ENCODE measurements at regions not wholly inside any gene's neighbourhood (a gene's known extent, or its start where the extent isn't known, plus 50 kb on each side); places are given as distances from the start of the nearest gene placed in this dataset.

DNA sequence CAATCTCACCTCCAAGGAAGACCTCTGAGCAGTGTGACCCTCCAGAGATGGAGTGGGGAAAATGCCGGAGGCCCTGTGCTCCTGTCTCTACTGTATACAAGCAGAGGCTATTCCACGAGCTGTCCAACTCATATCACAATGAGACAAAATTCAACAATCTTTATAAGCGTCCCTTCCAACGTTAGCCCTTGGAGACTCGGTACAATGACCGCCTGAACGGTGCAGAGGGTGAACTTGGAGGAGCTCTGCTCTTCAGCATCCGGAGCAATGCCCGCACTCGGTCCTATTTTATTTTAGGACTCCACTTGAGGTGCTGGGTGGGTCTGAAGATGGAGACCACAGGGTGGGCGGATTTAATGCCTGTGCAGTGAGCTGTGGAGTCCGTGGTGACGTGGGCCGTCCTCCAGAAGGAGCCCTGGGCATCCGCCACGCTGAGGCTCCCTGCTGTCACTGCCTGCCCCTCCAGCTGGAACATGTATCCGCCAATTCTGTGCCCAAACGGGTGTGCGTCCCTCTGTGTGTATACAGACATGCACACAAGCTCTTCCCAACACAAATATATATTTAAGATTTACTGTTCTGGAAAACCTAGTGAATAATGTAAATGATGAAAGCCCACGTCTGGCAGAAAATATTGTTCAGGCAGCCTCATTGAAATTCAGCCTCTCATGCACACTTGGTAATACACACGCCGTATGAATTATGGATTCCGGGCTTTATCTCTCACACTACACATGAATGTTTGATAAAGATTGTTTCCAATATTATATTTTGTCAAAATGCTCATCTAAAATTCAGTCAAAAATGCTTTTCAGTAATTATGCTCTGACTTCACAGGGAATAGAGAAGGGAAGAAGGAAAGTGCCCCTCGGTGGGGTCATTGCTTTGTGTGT, 239.9 kb upstream of the ZMIZ1 start:
- TF ChIP-seq, protein P1, sequence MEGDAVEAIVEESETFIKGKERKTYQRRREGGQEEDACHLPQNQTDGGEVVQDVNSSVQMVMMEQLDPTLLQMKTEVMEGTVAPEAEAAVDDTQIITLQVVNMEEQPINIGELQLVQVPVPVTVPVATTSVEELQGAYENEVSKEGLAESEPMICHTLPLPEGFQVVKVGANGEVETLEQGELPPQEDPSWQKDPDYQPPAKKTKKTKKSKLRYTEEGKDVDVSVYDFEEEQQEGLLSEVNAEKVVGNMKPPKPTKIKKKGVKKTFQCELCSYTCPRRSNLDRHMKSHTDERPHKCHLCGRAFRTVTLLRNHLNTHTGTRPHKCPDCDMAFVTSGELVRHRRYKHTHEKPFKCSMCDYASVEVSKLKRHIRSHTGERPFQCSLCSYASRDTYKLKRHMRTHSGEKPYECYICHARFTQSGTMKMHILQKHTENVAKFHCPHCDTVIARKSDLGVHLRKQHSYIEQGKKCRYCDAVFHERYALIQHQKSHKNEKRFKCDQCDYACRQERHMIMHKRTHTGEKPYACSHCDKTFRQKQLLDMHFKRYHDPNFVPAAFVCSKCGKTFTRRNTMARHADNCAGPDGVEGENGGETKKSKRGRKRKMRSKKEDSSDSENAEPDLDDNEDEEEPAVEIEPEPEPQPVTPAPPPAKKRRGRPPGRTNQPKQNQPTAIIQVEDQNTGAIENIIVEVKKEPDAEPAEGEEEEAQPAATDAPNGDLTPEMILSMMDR (IDR thresholded peaks at IDR 0.05) = no peak
- TF ChIP-seq POLR2A (IDR thresholded peaks at IDR 0.05) = no peak

Data from tibial nerve (tissue), 3 donors.